ENCODE measurements at regions not wholly inside any gene's neighbourhood (a gene's known extent, or its start where the extent isn't known, plus 50 kb on each side); places are given as distances from the start of the nearest gene placed in this dataset.

DNA sequence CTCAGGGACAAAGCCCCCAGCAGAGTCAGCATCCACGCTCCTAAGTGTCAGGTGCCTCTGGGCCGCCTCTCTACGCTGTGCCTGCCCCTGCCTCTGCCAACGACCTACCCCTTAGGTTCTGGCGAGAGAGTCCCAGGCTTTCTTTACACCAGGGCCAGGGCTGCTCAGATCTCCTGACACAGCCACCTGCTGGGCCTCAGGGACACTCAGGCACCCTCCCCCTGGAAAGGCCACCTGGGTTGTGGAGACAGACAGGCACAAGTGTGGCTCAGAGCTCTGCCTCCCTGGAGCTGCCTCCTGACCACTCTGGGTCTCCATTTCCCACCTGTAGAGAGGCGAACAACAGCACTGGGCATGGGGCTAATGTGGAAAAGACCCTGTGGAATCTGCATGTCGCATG is 90.0 kb upstream of the ADRA2C start:
- H3K36me3 ChIP-seq (replicated peaks in 1 of 2; ENCODE audit: insufficient read depth in 1 of 2, low read depth in 2 of 2): no peaks in the 10 kb centered on the region
- H3K9me3 ChIP-seq: no peaks in the 10 kb centered on the region
- H3K27me3 ChIP-seq: no peaks in the 10 kb centered on the region
- TF ChIP-seq POLR2A (IDR thresholded peaks at IDR 0.05): no peak
- TF ChIP-seq, protein P1, sequence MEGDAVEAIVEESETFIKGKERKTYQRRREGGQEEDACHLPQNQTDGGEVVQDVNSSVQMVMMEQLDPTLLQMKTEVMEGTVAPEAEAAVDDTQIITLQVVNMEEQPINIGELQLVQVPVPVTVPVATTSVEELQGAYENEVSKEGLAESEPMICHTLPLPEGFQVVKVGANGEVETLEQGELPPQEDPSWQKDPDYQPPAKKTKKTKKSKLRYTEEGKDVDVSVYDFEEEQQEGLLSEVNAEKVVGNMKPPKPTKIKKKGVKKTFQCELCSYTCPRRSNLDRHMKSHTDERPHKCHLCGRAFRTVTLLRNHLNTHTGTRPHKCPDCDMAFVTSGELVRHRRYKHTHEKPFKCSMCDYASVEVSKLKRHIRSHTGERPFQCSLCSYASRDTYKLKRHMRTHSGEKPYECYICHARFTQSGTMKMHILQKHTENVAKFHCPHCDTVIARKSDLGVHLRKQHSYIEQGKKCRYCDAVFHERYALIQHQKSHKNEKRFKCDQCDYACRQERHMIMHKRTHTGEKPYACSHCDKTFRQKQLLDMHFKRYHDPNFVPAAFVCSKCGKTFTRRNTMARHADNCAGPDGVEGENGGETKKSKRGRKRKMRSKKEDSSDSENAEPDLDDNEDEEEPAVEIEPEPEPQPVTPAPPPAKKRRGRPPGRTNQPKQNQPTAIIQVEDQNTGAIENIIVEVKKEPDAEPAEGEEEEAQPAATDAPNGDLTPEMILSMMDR (IDR thresholded peaks at IDR 0.05): no peak
- ATAC-seq: no peak
- peak in 1 of 4 donors; percentile 9 for DNase-seq
- H3K4me1 ChIP-seq: peaks cover 3% of the 10 kb centered on the region
- no peak overlapping the region for H3K27ac ChIP-seq
- WGBS, 2 donors: 61 to 63% methylated on average over 5 to 7 of the region's 7 CpGs
- H3K4me3 ChIP-seq: no peak overlapping the region
- intact Hi-C loops (cut with DNase I): no loop called here

DNA sequence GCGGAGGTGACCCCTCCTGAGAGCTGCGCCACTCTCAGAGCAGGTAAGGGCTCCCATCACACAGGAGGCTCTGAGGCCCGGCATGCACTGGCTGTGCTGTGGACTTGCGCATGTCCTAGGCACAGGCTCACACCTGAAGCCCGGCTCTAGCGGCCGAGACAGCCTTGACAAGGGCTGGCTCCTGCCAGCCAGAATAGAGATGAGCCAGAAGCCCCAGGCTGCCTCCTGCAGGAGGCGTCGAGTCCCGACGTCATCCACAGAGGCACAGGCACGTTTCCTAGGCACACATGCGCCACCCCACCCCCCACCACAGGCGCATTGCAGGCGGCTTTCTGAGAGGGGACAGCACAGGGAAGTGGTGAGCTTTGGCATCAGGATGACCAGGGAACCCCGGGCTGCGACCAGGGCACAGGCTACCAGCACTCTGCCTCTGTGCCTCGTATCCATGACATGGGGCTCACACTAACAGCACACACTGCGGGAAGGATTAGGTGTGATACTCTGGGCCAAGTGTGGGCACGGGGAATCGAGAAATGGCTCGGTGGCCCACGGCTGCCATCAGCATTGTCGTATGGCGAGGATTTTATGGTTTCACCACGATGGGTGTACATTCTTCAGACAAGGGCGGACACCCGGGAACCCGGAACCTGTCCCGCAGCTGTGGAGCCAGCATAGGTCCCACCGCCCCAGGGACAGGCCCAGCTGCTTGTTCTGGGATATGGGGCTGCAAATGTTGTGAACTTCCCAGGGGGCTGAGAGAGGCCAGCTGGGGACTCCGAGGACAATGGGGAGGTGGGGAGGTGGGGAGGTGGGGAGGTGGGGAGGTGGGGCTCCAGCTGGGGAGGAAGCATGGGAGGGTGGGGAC is 90.7 kb upstream of the ADRA2C start:
- H3K27ac ChIP-seq: no peak overlapping the region
- no peaks in the 10 kb centered on the region for H3K36me3 ChIP-seq (replicated peaks in 1 of 2; ENCODE audit: insufficient read depth in 1 of 2, low read depth in 2 of 2)
- H3K27me3 ChIP-seq: no peaks in the 10 kb centered on the region
- DNase-seq (peak in 1 of 4 donors; percentile 4), ATAC-seq (no peak)
- H3K9me3 ChIP-seq: no peaks in the 10 kb centered on the region
- H3K4me3 ChIP-seq: no peak overlapping the region
- intact Hi-C loops (cut with DNase I): no loop called here
- WGBS, 2 donors: 48 to 60% methylated on average over 19 to 32 of the region's 32 CpGs
- no peak for TF ChIP-seq POLR2A (IDR thresholded peaks at IDR 0.05)
- TF ChIP-seq, protein P1 (IDR thresholded peaks at IDR 0.05): no peak
- H3K4me1 ChIP-seq: peaks cover 3% of the 10 kb centered on the region

DNA sequence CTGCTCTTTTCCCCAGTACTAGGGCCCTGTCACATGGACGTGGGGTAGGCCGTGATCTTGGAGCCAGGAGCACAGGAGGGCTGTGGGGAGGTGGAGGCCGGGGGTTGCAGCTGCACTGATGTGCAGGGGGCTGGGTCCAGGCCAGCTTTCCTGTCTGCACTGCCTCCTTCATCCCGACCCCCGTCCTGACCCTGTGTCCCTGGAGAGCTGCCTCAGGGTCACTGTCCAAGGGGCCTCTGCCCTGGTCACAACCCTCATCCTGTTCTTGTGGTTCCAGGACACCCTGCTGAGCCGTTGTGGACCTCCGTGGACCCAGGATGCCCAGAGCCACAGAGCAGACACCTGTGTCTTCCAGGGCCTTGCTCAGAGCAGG is 91.7 kb upstream of the ADRA2C start:
- ATAC-seq (no peak), DNase-seq (peak in 1 of 4 donors; percentile 11)
- H3K27me3 ChIP-seq: no peaks in the 10 kb centered on the region
- intact Hi-C loops (cut with DNase I): no loop called here
- no peak overlapping the region for H3K4me3 ChIP-seq
- no peaks in the 10 kb centered on the region for H3K9me3 ChIP-seq
- WGBS, 2 donors: 37 to 42% methylated on average over 7 of the region's 7 CpGs
- H3K36me3 ChIP-seq (replicated peaks in 1 of 2; ENCODE audit: insufficient read depth in 1 of 2, low read depth in 2 of 2): no peaks in the 10 kb centered on the region
- TF ChIP-seq, protein P1 (IDR thresholded peaks at IDR 0.05): no peak
- no peak for TF ChIP-seq POLR2A (IDR thresholded peaks at IDR 0.05)
- H3K4me1 ChIP-seq: peaks cover 3% of the 10 kb centered on the region
- H3K27ac ChIP-seq: no peak overlapping the region

- H3K4me3 ChIP-seq: no peak overlapping the region
- no peaks in the 10 kb centered on the region for H3K36me3 ChIP-seq (replicated peaks in 1 of 2; ENCODE audit: insufficient read depth in 1 of 2, low read depth in 2 of 2)
- H3K27me3 ChIP-seq: no peaks in the 10 kb centered on the region
- H3K9me3 ChIP-seq: no peaks in the 10 kb centered on the region
- WGBS, 2 donors: 76 to 77% methylated on average over 12 to 13 of the region's 13 CpGs
- peaks cover 3% of the 10 kb centered on the region for H3K4me1 ChIP-seq
- intact Hi-C loops (cut with DNase I): no loop called here
- H3K27ac ChIP-seq: no peak overlapping the region
- ATAC-seq (no peak), DNase-seq (peak in 1 of 4 donors; percentile 10)
- TF ChIP-seq, protein P1 (IDR thresholded peaks at IDR 0.05): no peak
- no peak for TF ChIP-seq POLR2A (IDR thresholded peaks at IDR 0.05)
Observed at GRCh38 chr4:3673716-3674478, 92.3 kb upstream of the ADRA2C start.

Measured in body of pancreas (tissue), 4 donors.